HG02642 (cell line): ENCODE measurements at regions not wholly inside any gene's neighbourhood (a gene's known extent, or its start where the extent isn't known, plus 50 kb on each side); places are given as distances from the start of the nearest gene placed in this dataset.

Experiments
- ATAC-seq: cut with Tn5 transposase; IDR thresholded peaks from one replicate; pipeline ENCODE4 v1.9.1; 2021; ENCODE audit warnings: mild to moderate bottlenecking; ENCODE audit not compliant: unreplicated experiment, poor library complexity

DNA sequence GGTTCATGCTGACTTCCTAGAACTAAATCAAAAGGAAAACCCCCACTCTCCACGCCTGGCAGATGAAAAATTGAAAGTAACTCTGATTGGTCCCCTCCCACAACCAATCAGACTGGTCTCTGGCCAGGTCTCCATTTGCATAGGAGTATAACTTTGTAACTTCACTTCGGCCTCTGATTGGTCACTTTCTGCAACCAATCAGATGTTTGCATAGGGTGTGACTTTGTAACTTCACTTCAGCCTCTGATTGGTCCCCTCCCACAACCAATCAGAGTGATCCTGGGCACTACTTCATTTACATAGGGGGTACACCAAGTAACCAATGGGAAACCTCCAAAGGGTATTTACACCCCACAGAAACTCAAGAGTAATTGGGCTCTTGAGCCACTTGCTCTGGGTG lies 306.6 kb upstream of the PFKP start:
- ATAC-seq, result no peak

DNA sequence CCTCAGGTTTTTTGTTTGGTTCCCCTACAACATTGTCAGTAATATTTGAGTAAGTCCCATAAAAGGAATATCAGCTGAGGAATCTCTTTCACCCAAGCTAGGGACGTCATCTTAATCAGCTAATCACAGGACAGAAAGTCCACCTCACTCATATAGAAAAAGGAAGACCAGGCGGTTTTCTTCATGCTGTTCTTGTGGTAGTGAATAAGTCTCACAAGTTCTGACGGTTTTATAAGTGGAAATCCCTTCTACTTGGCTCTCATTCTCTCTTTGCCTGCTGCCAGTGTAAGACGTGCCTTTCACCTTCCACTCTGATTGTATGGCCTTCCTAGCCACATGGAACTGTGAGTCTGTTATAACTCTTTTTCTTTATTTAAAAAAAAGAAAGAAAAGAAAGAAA lies 308.1 kb upstream of the PFKP start:
- ATAC-seq, result no peak

DNA sequence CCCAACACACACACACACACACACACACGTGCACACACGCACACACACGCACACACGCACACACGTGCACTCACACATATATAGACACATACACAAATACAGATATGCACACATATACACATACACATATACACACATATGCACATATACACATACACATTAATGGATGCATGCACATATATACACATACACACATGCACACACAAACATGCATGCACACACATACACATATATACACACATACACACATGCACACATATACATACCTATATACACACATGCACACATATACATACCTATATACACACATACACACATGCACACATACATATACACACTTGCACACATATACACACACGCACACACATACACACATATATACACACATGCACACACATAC lies 312.4 kb upstream of the PFKP start:
- no peak for ATAC-seq

DNA sequence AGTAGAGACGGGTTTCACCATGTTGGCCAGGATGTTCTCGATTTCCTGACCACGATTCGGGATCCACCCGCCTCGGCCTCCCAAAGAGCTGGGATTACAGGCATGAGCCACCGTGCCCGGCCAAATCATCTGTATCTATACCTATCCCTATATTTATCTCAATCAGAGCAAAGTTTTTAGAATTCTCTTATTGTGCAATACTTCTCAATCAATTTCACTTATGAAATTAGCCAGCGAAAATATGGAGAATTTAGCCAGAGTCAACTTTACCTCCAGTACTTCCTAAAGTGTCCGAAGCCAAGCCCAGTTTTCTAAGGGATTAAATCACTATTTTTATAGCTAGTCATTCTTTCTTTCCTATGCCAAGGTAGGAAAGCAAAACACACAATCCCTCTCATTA lies 319.1 kb upstream of the PFKP start:
- ATAC-seq, result no peak

DNA sequence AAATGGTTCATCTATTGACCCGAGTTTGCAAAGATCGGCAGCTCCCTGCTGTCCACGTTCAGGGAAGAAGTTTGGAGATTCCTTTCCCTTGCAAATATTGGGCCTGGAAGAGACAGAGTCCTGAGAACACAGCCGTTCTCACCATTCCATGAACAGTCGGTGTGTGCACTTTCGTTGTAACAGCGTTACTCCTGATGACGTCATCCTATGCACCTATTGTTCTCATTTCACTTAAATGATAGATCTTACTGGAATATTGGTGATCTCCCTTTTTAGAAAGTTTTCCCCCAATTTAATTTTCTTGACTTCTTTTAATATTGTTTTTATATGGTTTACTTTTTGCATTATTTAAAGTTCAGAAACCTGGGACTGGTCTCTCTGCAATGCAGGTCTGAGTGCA lies 320.7 kb upstream of the PFKP start:
- no peak for ATAC-seq

DNA sequence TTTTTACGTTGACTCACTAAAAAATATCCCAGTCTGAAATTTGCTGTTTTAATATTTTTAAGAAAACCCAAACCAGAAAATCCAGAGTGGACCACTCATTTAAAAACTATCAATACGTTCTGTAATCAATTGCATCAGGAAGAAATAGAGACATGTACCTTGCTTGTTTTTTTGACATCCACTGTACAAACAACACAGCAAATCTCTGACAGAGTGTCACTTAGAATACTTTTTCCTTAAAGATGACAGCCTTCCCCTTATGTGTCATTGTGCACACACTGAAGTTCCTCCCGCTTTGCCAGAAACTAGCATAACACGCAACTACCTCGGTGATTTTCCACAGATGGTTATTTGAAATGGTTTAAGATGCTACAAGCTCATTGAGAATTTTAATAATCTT lies 321.7 kb upstream of the PFKP start:
- ATAC-seq, result no peak

DNA sequence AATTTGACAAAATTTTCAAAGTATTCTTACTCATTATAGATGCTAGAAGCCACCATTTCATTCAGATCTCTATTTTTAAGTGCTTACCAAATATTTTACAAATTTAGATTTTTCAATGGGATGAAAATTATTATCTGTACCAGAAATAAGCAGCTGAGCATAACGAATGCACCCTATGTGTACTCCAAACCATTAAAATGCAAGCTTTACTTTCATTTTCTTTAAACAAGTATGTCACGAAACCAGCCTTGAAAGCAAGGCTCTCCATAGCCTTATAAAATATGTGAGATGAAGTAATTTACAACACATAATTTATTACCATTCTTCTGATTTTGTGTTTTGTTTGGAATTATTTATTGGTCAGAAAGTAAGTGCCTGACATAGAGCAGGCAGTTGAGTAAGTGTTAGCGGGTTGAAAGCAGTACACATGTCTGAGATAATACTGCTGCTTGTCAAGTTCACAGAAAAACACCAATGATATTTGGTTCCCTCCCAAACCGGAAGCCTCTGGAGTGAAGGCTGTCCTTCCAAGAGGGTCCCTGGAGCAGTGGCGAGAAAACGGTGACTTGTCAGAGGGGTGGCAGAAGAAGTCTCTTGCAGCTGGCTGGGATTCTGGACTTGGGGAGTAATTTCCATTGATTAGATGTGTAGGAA lies 322.7 kb upstream of the PFKP start:
- no peak for ATAC-seq

DNA sequence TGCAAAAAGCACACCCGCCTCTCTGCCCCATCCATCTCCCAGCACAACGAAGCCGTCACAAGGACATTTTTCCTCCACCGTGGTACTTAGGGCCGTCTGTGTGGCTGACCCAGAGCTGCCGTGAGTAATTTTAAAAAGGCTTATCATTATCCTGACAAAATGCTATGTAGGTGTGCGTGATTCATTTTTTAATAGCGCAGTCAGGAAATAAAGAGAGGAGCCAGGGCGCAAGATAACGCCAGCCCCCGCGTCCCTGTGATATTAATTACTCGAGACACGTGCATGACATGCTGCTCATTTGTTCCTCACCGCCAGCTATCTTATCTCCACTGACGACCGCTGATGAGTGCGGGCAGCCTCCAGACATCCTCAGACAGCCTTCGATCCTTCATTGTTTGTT lies 332.7 kb upstream of the PFKP start:
- ATAC-seq, result no peak

DNA sequence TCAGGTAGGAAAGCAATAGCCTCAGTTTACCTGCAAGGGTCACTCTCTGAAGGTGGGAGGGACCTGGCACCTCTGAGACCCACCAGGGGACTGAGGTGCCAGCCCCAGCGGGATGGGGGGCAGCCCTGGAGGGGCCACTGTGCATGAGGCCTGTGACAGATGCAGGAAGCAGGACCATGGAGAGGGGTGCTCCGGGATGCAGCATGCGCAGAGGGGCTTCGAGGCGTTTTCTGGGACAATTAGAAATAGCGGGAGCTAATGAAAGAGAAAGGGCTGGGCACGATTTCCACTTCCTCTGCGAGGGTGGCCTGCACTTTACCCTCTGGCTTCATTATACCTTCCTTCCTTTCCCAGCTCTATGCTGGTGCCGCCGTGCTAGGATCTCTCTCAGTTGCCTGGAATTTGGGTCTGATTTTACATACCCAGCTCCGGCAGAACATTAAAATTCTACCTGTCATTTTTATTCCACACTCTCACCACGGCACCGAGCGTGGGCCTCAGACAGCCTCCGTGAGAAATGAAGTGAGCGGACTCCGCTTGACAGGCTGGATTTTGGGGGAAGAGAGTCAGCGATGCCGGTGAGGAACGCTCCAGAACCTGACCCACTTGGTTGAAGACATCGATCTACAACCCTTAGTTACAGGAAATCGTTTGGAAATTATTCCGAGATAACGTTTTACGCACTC lies 333.9 kb upstream of the PFKP start:
- ATAC-seq, result no peak

DNA sequence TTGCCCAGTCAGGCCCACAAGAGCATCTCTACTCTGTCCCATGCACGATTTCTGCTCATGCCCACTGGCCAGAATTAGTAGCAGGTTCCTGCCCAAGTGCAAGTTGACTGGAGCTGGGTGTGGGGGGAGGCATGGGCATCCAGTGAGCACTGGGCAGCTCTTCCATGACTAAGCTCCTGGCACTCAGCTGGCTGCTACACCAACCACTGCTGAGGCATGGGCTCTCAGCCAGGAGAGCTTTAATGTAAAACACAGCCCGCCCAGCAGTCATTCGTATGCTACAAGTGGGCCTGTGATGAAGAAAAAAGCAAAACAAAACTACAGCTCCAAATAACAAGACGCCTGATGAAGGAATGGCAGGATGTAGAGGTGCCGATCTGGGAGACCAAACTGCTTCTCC lies 335.4 kb upstream of the PFKP start:
- ATAC-seq, result no peak

DNA sequence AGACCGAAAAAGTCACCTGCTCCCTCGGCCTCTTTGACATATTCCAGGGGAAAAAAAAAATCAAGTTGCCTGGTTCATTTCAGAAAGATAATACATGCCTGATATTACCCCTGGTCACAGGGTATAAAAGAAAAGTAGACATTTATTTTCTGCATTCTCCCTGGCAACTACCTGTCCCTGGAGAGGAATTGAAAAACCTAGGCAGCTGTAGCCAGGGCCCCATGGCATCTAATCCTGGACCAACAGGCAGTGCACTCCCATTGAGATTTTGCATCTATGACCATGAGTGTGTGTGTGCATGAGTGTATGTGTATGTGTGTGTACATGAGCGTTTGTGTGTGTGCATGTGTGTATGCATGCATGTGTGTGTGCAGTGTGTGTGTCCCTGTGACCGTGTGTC lies 338.2 kb upstream of the PFKP start:
- no peak for ATAC-seq

DNA sequence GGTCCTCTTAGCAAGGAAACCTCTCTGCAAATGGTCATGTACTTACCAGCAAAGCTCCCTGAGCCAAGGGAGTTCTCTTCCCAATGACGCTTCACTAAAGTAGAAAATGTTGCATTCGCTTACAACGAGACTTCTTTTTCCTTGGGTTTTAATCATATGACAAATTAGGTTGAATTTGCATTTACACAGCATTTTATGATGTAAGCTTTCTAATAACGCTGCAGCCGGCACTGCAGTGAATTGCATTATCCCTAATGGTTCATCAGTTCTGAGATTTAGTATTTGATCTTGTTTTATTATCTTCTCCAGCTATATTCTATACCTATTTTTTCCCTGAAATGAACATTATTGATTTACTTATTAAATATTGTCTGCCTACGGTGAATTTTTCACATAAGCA lies 339.3 kb upstream of the PFKP start:
- no peak for ATAC-seq

DNA sequence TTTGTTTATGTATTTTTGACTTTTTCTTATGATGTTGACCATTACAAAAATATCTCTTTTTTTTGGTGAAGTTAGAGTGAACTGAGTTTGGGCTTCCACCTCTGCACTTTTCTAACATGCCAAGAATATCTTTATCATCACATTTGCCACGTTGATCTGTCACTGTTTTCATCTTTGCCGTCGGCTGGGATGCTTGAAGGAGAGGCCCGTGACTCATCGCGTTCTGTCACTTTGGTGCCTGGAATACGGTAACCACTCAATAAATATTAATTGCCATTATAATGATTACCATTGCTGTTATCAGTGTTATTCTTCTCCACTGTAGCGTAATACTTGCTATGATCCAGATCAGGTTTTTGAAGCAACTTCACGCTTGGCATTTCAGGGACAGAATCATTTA lies 350.8 kb upstream of the PFKP start:
- no peak for ATAC-seq

DNA sequence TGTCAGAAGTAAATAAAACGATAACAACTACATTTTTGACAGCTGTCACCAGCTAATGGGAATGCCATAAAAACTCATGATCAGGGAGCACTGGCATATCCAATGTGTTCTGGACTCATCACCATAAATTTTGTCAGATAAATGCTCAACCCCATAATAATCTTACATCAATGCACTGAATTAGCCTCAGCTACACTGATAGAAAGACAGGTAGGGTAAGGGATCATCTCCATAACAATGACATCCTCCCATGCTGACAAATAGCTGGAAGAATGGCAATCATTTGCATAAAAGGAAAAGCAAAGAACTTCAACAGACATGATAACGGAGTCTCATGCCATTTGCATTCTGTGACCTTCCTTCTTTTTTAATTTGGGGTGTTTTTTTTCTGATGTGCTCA lies 352.8 kb upstream of the PFKP start:
- no peak for ATAC-seq

DNA sequence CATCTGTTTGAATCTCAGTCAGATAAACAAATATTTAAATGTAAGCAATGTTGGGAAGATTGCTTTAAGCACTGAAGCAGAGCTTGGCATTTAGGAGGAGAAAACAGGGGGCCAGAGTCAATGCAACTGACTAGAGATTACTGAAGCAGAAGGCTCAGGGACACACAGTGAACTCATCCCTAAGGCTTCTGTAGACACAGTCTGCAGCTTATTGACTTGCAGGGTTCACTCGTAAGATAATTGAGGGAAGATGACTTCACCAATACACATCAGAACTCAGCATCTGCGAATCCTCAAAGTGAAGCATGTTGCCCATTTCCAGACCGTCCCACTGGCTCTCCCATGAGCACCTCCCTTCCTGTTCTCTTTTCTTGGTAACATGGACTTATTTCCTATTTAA lies 363.4 kb upstream of the PFKP start:
- no peak for ATAC-seq

DNA sequence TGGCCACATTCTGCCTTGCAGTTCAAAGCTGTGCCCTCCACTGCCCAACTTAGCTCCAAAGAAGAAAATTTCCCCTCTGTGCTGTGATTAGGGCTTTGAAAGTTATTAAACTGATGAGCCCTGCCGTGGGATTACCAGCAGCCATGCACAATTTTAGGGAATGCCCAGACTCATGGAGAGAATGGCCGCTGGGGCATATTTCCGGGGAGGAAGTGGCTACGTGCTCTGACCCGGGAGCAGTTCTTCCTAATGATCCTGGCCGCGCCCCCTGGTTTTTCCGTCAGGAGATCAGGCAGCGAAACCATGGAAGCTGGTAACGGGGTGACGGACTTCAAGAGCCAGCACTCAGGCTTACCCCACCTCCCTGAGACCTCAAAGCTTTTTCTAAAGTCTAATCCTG lies 365.5 kb upstream of the PFKP start:
- ATAC-seq, result no peak

DNA sequence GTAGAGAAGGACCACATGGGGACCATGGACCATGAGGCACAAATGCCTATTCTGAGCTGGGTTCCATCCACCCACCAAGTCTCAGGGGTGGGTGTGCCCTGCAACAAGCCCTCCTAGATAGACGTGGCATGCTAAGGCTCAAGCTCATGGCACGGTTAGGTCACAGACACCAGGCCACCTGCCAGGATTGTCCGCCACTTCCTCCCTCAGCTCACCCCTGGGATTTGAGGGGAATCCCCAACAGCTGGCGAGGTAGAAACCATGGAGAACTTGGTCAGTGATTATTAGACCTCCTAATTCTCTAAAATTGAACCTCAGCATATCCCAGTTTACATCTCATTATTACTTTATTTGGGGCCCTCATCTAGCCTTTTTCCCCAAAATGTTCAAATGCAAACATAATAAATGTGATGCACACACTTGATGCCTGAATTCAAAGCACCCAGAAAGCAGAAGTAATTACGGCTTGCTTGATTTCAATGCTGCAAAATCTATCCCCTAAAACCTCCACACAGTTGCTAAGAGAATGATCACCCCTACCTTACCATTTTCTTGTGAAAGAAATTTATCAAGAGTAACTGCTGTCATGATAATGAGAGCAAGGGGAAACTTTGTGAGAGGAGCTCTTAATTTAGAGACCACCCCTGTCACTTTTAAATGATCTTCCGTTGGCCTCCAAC lies 366.6 kb upstream of the PFKP start:
- ATAC-seq, result peak; percentile 83

DNA sequence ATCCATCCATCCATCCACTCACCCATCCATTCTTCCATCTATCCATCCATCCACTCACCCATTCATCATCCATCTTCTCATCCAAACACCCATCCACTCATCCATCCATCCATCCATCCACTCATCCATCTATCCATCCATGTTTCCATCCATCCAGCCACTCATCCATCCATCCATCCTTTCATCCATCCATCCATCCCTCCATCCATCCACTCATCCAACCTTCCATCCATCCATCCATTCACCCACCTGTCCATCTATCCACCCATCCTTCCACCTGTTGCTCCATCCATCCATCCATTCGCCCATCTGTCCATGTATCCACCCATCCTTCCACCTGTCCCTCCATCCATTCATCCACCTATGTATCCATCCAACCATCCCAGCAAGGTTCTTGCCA lies 378.4 kb upstream of the PFKP start:
- no peak for ATAC-seq

DNA sequence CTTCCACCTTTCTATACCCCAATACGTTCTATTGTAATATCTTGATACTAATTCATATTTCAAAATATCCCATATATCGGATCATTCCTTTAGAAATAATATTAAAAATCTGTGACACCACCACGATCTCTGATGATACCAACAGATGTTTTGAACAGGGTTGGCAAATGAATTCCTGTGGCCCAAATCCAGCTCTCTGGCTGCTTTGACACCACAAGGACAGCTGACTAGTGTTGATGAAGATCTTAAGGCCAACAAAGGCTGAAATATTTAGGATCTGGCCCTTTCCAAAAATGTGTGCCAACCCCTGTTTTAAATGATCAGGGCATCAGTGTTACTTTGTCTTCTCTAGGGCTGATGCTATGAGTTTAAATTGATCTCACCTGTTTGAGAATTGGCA lies 380.7 kb upstream of the PFKP start:
- ATAC-seq, result no peak

DNA sequence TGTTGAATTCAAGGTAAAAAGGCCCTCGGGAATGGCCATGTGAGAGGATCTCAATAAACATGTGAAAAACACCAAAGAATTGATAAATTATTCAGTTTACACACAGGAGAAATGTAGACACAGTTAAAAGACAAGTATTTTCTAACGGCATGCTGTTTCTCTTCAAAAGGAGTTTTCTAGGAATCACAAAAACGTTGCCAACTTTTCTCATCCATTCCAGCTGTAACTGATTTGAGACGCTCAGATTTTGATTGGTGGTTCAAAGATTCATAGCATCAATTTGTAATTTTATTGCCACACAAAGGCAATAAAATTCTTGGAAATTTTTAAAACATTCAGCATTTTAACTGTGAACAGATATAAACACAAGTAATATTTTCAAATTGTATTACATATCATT lies 384.9 kb upstream of the PFKP start:
- no peak for ATAC-seq

DNA sequence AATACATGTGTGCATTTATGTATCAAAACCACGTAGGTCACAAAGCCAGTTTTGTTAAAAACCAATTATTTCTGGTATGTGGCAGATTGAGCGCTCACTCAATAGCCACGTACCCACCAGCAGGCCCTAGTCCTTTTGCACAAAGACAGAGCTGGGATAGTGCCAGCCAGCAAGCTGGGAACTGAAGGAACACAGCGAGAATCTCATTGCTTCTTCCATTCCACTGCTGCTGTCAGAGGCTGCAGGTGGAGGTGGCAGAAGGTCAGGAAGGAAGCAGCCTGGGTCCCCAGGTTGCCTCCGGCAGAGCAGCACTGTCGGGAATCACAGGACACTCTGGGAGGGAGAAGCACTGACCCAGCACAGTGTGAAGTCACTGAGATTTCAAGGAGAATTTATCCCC lies 385.5 kb upstream of the PFKP start:
- no peak for ATAC-seq

DNA sequence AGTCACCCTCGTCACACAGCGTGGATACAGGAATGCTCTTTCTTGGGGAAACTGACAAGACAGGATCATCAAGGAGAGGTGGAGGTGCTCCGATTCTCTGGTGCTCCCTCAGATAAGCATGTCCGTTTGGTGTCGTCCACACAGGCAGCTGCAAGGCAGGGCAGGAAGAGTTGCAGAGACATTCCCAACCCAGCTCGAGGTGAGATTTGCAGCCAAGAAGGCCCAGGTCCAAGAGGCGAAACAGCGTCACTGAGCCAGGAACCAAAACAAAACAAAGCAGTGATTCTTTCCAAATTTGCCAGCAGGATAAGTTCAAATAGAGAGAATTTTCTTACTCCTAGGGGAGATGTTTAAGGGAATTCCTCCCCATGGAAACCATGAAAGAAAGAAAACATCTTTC lies 386.5 kb upstream of the PFKP start:
- no peak for ATAC-seq
